Kidney epithelial cell (primary cell): ENCODE measurements at regions not wholly inside any gene's neighbourhood (a gene's known extent, or its start where the extent isn't known, plus 50 kb on each side); places are given as distances from the start of the nearest gene placed in this dataset.

ENCODE experiments used
- DNase-seq: peaks from one replicate; pipeline ENCODE4 v3.0.0-alpha.2; 2010; ENCODE audit warnings: low read depth
- H3K27me3 ChIP-seq: 2 replicates; pipeline ENCODE4 v1.6.0; 2011; ENCODE audit warnings: low read length; ENCODE audit not compliant: control insufficient read depth, insufficient read depth
- H3K36me3 ChIP-seq: 2 replicates; pipeline ENCODE4 v1.5.1; 2011; ENCODE audit warnings: low read length; ENCODE audit not compliant: control insufficient read depth, insufficient read depth
- H3K4me3 ChIP-seq: 2 replicates; pipeline ENCODE4 v1.5.1; 2011; ENCODE audit warnings: low read depth, mild to moderate bottlenecking, control low read depth, low read length
- CTCF ChIP-seq: IDR thresholded peaks from 2 replicates; pipeline ENCODE4 v1.5.1; 2011; ENCODE audit warnings: mild to moderate bottlenecking, moderate library complexity, low read length, control low read depth, inconsistent platforms; ENCODE audit not compliant: insufficient read depth, poor library complexity, severe bottlenecking

- DNase-seq, result no peak
- Histone ChIP-seq H3K4me3 (no peak overlapping the region), H3K27me3 (no peaks in the 10 kb centered on the region), H3K36me3 (no peaks in the 10 kb centered on the region)
- TF ChIP-seq CTCF, result no peak
These were observed 300.5 kb upstream of the ALCAM start for GRCh38 chr3:105065895-105066839.

GRCh38 chr3:105067361-105067760 is 299.3 kb upstream of the ALCAM start:
- no peak overlapping the region for H3K4me3 ChIP-seq
- DNase-seq, result no peak
- TF ChIP-seq CTCF, result no peak
- no peaks in the 10 kb centered on the region for H3K27me3 ChIP-seq
- H3K36me3 ChIP-seq, result no peaks in the 10 kb centered on the region

GRCh38 chr3:105077060-105077822 is 289.5 kb upstream of the ALCAM start:
- TF ChIP-seq CTCF, result no peak
- no peaks in the 10 kb centered on the region for H3K36me3 ChIP-seq
- no peak for DNase-seq
- H3K27me3 ChIP-seq, result no peaks in the 10 kb centered on the region
- no peak overlapping the region for H3K4me3 ChIP-seq

- Histone ChIP-seq H3K4me3 (no peak overlapping the region), H3K36me3 (no peaks in the 10 kb centered on the region), H3K27me3 (no peaks in the 10 kb centered on the region)
- no peak for TF ChIP-seq CTCF
- DNase-seq, result no peak
These were observed 282.8 kb upstream of the ALCAM start for GRCh38 chr3:105083945-105084344.

GRCh38 chr3:105085506-105085905 is 281.2 kb upstream of the ALCAM start:
- DNase-seq, result peak; percentile 41
- Histone ChIP-seq H3K36me3 (no peaks in the 10 kb centered on the region), H3K4me3 (no peak overlapping the region), H3K27me3 (no peaks in the 10 kb centered on the region)
- TF ChIP-seq CTCF, result no peak
